Stomach (tissue), 4 donors: ENCODE measurements at regions not wholly inside any gene's neighbourhood (a gene's known extent, or its start where the extent isn't known, plus 50 kb on each side); places are given as distances from the start of the nearest gene placed in this dataset.

Source experiments
- POLR2A ChIP-seq, 4 donors: fragments of 450-650 bp; IDR thresholded peaks; one replicate each; pipeline ENCODE4 v1.6.1; 2016; ENCODE audit warnings: antibody characterized with exemption in 4 of 4, control low read depth in 2 of 4, mild to moderate bottlenecking in 1 of 4, moderate library complexity in 1 of 4
- POLR2AphosphoS5 ChIP-seq, 3 donors: sonication (generic); formaldehyde crosslinking; IDR thresholded peaks; one replicate each; pipeline ENCODE4 v1.6.1; 2016; ENCODE audit warnings: antibody characterized with exemption in 3 of 3
- TF ChIP-seq, protein P1 (sequence below), 7 experiments: fragments of 450-650 bp in 4 of 7; fragments of 200-600 bp in 3 of 7; sonication (generic) in 3 of 7; IDR thresholded peaks; one replicate each; pipeline ENCODE4 v1.5.1; 2016 to 2019; ENCODE audit warnings: antibody characterized with exemption in 7 of 7, control low read depth in 2 of 7, mild to moderate bottlenecking in 1 of 7

DNA sequence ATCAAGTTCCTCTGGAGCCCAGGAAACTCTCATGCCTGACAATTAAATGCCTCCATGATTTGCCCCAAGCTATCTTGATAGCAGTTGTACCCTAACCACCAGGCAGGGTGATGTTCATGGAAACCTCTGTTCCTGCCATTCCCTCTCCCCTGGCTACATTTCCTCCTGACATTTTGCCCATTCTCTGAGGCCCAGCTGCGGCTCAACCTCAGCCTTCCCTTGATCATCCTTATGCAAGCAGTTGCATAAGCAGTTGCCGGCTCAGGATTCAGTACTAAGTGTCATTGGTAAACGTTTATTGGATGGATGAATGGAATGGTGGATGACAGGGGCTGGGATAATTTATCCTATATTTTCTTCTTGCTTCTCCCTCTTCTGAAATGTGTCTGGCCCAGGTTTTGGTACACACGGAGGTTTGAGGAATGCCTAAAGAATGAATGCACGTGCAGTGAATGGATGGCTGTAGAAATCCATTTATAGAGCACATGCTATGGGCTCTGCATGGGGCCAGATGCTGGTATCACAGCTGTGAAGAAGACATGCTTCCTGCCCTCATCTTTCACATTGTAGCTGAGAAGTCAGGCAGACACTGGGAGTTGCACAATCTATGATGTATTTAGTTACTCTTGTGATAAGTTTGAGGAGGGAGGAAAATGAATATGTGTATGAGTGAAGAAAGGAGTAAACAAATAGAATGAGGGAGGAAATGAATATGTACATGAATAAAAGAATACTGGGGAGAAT is 261.8 kb downstream of the FOXD2 start:
- TF ChIP-seq, protein P1, sequence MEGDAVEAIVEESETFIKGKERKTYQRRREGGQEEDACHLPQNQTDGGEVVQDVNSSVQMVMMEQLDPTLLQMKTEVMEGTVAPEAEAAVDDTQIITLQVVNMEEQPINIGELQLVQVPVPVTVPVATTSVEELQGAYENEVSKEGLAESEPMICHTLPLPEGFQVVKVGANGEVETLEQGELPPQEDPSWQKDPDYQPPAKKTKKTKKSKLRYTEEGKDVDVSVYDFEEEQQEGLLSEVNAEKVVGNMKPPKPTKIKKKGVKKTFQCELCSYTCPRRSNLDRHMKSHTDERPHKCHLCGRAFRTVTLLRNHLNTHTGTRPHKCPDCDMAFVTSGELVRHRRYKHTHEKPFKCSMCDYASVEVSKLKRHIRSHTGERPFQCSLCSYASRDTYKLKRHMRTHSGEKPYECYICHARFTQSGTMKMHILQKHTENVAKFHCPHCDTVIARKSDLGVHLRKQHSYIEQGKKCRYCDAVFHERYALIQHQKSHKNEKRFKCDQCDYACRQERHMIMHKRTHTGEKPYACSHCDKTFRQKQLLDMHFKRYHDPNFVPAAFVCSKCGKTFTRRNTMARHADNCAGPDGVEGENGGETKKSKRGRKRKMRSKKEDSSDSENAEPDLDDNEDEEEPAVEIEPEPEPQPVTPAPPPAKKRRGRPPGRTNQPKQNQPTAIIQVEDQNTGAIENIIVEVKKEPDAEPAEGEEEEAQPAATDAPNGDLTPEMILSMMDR (IDR thresholded peaks at IDR 0.05), result no peak
- TF ChIP-seq POLR2AphosphoS5 (IDR thresholded peaks at IDR 0.05) (no peak), POLR2A (IDR thresholded peaks at IDR 0.05) (no peak)
